NCI-H2227 treated with DMSO at 0.1 percent for 48 hours (cell line): ENCODE measurements at regions not wholly inside any gene's neighbourhood (a gene's known extent, or its start where the extent isn't known, plus 50 kb on each side); places are given as distances from the start of the nearest gene placed in this dataset.
A peak's percentile ranks its signal among the peaks of the same experiment; 100 is the strongest.

ENCODE experiments used
- DNase-seq: peaks from one replicate; lab custom pipeline; 2025; lab: John Stamatoyannopoulos, UW

DNA sequence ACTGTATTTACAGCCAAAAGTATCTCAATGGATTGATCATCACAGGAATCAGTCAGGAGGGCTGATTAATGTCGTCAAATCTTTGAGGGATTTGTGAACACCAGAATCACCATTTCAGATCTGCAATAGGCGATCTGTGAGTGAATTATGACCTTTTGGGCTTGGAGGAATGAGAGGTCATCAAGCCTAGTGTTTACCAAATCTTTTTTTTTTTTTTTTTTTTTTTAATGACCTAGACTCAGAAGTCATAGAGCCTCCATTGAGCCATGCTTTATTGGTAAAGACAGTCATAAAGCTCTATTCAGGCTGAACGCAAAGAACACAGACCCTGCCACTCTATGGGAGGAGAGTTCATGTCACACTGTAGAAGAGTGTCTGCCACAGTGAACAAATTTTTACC is 97.7 kb downstream of the SOCS6 start:
- no peak for DNase-seq

DNA sequence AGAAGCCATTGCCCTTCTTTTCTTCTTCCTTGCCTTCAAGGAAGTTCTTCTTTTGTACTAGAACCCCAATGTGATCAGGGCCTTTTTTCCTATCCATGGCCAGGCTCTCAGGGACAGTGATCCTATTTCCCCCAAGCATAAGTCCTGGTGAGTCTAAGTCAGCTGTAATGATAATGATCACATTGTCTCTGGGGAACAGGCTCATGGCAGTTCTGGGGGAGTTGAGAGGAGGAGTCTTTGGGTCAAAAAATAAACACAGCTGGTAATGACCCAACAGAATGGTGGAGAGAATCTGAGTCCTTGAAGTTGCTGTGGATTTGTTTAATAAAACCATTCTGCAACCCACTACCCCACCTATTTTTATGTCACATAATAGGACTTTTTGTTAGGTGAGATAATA is 96.6 kb downstream of the SOCS6 start:
- DNase-seq, result no peak

DNA sequence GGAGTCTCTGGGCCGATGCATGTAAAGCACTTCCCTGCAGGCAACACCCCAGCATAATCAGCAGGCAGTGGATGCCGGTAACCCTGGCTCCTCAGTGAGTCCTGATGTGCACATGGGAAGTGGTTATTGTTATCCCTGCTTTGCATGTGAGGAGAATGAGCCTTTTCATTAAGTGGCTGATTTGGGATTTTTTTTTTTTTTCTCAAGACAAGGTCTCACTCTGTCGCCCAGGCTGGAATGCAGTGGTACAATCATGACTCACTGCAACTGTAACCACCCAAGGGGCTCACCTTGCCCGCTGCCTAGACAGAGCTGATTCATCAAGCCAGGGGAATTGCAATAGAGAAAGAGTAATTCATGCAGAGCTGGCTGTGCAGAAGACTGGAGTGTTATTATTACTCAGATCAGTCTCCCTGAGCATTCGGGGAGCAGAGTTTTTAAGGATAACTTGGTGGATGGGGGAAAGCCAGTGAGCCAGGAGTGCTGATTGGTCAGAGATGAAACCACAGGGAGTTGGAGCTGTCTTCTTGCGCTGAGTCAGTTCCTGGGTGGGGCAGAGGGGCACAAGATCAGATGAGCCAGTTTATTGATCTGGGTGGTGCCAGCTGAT is 95.4 kb downstream of the SOCS6 start:
- no peak for DNase-seq

DNA sequence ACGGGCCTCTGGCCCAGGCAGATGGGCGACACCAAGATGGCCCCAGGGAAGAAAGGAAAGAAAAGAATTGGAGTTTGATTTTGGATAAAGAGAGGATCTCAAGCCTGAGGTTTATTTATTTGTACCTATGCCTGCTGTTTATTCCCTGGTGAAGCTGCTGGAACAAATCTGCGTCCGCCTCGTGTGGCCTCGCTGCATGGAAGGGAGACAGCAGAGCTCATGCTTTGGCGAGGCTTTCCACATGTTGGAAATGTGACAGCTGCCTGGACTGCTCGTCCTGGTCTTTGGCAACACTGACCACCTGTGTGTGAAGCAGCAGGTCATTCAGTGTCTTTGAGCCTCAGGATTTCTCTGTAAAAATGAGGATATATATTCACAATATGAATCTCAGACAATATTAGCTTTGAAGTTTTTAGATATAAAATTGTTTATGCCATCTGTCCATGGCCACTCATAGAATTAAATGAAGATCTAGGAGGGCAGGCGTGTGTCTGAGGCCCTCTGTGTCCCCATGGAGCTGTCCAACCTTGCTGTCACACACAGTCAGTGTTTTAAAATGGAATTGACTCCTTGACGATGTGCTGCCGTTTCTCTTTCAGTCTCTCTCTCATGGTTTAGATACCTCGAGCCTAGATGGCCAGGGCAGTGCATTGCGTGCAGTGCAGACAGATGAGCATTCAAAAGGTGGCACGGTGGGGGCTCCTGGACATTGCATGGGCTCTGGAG is 94.3 kb downstream of the SOCS6 start:
- DNase-seq, result no peak

DNA sequence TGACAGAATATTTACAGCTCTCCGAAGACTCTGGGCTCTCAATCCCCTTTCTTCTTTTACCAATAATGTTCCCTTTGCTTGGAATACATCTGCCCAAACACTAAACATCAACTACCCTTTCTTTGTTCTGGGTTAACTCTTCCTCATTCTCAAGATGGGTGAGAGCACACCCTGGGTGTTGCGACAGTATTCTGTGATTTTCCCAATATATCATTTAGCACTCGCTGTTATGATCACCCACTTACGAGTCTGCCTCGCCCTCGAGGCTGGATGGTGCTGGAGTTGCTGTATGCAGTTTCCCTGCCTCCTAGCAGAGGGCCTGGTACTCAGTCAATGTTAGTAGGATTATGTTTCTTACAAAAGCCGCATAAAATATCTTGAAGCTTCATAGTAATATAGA is 93.2 kb downstream of the SOCS6 start:
- DNase-seq, result peak; percentile 27

DNA sequence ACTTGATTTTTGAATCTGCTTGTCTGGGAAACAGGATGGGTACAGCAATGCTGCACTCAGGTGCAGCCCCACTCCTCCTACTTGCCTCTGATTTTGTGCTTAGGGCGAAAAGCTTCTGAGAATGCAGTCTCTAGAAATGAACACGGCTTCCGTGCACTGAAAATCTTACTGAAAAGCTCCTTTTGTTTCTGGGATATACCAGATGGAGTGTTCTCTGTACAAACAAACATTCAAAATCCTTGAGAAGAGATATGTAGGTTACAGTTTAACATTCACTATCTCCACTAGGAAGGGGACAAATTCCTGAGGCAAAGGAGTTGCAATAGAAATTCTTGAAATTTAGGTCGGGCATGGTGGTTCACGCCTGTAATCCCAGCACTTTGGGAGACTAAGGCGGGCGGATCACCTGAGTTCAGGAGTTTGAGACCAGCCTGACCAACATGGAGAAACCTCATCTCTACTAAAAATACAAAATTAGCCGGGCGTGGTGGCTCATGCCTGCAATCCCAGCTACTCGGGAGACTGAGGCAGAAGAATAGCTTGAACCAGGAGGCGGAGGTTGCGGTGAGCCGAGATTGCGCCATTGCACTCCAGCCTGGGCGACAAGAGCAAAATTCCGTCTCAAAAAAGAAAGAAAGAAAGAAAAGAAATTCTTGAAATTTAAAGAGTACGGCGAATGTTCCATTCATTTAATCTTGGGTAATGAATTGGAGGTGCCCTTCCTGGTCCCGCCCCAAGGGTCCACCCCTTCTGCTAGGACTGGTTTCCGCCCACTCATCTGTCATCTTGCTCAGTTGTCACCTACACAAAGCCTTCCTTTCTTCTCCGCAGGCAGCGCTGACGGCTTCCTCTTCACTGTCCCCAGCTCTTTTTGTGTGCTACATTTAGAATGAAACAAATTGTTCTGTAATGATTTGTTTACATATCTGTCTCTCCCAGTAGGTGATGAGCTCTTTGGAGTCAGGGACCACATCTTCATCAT is 92.4 kb downstream of the SOCS6 start:
- peak; percentile 80 for DNase-seq
